Large intestine (tissue), 3 donors: ENCODE measurements at regions not wholly inside any gene's neighbourhood (a gene's known extent, or its start where the extent isn't known, plus 50 kb on each side); places are given as distances from the start of the nearest gene placed in this dataset.

Source experiments
- DNase-seq, 2 donors: peaks; one replicate each; pipeline versions ENCODE4 v3.0.0 to v3.0.0-alpha.2; 2013
- H3K27ac ChIP-seq: one replicate; pipeline ENCODE4 v1.5.1; 2013; ENCODE audit warnings: low read length
- H3K27me3 ChIP-seq: 2 replicates; pipeline ENCODE4 v1.6.1; 2013; ENCODE audit warnings: low read length; ENCODE audit not compliant: control insufficient read depth, insufficient read depth
- H3K36me3 ChIP-seq: 2 replicates; pipeline ENCODE4 v1.6.1; 2013; ENCODE audit warnings: low read length; ENCODE audit not compliant: control insufficient read depth, insufficient read depth
- H3K4me1 ChIP-seq: one replicate; pipeline ENCODE4 v1.6.1; 2013; ENCODE audit warnings: low read length; ENCODE audit not compliant: control insufficient read depth, insufficient read depth
- H3K4me3 ChIP-seq: one replicate; pipeline ENCODE4 v1.5.1; 2013; ENCODE audit warnings: low read length
- H3K9me3 ChIP-seq: one replicate; pipeline ENCODE4 v1.6.1; 2013; ENCODE audit warnings: mild to moderate bottlenecking, low read depth, low read length, moderate library complexity; ENCODE audit not compliant: control insufficient read depth
- WGBS: methylation state at CpG from one replicate; pipeline ENCODE4 v1.1.5; 2013; ENCODE audit warnings: low lambda C conversion rate; ENCODE audit not compliant: insufficient coverage; 5-methylcytosine and 5-hydroxymethylcytosine counted together

DNA sequence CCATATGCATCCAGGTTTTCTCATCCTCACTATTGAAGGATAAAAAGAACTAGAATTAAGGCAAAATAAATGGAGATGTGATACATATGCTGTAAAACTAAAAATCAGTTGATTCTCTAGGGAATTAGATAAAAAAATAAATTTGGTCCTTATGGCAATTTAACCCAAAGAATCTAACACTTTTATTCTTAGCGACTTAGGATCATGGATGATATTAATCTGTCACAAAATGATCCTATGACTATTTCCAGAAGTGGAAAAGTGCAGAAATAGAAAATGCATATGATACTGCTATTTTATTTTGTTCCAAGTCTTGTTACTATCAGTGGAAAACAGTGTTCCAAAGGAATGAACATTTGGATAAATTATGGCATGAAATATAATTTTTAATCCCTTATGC lies 746.3 kb downstream of the ROBO2 start:
- DNase-seq: no peak
- H3K36me3 ChIP-seq: no peaks in the 10 kb centered on the region
- H3K9me3 ChIP-seq: no peaks in the 10 kb centered on the region
- no peak overlapping the region for H3K4me3 ChIP-seq
- no peak overlapping the region for H3K27ac ChIP-seq
- H3K4me1 ChIP-seq: no peaks in the 10 kb centered on the region
- WGBS: 100% methylated on average over 1 of the region's 1 CpG
- no peaks in the 10 kb centered on the region for H3K27me3 ChIP-seq

DNA sequence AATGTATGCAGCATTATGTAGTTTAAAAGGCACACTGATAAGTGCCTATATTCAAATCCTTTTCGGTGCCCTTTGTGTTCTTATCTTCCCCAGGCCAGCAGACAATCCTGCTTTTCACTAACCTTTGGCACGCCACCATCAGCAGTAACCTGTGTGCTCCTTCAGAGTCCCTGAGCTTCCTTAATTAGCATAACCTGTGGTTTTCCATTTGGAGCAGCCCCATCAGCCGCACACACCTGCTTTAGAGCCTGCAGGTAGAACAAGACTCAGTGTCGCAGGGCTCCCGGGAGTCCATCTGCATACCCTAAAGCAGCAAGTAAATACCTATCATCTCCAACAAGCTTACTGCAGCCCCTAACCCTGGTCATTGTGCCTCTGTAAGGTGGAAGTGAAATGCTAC lies 755.1 kb downstream of the ROBO2 start:
- H3K36me3 ChIP-seq: no peaks in the 10 kb centered on the region
- WGBS: no CpG with 5 or more reads among the region's 5 CpGs

DNA sequence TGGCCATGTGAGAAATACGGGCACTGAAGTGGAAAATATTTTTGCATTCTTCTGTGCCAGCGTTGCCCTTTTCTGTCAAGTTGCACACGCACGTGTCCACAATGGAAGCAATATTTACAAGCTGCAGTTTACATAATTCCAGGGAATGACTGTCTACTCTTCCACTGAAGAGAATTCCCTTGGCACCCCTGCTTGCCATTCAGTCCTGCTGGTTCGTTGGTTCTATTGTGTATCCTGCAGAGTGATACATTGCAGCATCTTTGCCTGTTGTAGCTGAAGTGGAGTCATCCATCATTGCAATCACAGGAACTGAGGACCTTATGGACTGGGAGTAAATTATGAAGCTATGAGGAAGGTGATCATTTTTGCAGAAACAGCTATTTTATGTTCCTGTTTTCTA lies 759.4 kb downstream of the ROBO2 start:
- Histone ChIP-seq H3K4me1 (no peaks in the 10 kb centered on the region), H3K27me3 (no peaks in the 10 kb centered on the region), H3K4me3 (no peak overlapping the region), H3K36me3 (no peaks in the 10 kb centered on the region), H3K9me3 (no peaks in the 10 kb centered on the region), H3K27ac (no peak overlapping the region)
- no peak for DNase-seq
- WGBS: no CpG with 5 or more reads among the region's 5 CpGs

More for the DNA sequence above, 755.1 kb downstream of the ROBO2 start:
- DNase-seq: peak; percentile 10 to 39
- H3K27me3 ChIP-seq: no peaks in the 10 kb centered on the region
- H3K27ac ChIP-seq: no peak overlapping the region
- no peak overlapping the region for H3K4me3 ChIP-seq
- H3K4me1 ChIP-seq: no peaks in the 10 kb centered on the region
- H3K9me3 ChIP-seq: no peaks in the 10 kb centered on the region

DNA sequence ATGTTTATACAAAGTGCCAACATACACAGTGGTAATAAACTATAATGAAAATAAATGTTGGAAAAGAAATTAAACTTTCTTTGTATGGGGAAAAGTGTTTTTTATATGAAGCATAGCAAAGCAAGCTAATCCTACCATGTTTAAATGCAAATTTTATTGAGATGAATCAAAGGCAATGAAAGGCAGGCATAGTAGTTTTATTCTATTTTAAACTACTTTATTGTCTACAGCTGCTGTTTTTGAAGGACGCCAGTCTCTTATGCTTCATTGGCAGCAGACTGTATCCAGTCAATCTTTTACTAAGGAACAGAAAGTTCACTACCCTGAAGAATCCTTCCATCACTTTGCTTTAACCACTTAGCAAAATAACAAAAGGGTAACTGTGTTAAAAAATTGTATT lies 761.0 kb downstream of the ROBO2 start:
- no peak overlapping the region for H3K4me3 ChIP-seq
- no peak overlapping the region for H3K27ac ChIP-seq
- H3K9me3 ChIP-seq: no peaks in the 10 kb centered on the region
- H3K27me3 ChIP-seq: no peaks in the 10 kb centered on the region
- no peak for DNase-seq
- H3K36me3 ChIP-seq: no peaks in the 10 kb centered on the region
- H3K4me1 ChIP-seq: no peaks in the 10 kb centered on the region
- no CpG with 5 or more reads among the region's 1 CpG for WGBS

DNA sequence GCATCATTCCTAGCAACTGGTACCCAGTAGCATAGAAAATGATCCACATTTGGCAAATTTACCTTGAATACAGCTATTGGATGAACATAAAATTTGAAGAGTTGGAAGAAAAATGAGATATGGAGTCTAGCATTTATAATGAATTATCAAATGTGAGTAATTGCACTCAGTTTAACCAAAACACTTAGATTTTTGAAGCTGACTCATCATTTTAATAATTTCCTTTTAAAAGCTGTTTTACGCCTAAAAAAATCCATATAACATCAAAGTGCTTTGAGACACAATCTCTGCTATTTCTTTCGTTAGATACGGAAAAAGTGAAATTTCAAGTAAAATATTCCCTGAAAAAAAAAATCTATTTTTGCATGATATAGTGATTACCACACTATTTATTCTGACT lies 767.4 kb downstream of the ROBO2 start:
- H3K4me3 ChIP-seq: no peak overlapping the region
- 100% methylated on average over 2 of the region's 3 CpGs for WGBS

DNA sequence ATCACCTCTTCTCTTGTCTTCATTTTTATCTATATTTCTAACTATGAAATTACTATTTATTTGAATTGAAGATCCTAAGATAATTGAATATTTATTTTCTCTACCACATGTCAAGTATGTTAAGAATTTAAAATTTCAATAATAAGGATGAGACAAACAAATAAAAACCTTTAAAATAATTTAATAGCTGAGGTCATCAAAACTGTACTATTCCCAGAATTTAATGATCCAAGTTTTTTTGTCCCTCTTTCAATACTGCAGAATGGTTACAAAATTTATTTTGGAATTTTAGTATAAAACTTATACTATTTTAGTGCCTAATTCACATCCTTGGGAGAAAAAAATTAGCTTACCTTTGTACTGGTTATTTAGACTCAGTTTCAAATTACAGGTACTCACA lies 774.9 kb downstream of the ROBO2 start:
- Histone ChIP-seq H3K27ac (no peak overlapping the region), H3K4me1 (no peaks in the 10 kb centered on the region), H3K36me3 (no peaks in the 10 kb centered on the region), H3K4me3 (no peak overlapping the region), H3K9me3 (no peaks in the 10 kb centered on the region), H3K27me3 (no peaks in the 10 kb centered on the region)
- DNase-seq: no peak

More for the DNA sequence above, 767.4 kb downstream of the ROBO2 start:
- Histone ChIP-seq H3K27me3 (no peaks in the 10 kb centered on the region), H3K27ac (no peak overlapping the region), H3K9me3 (no peaks in the 10 kb centered on the region), H3K4me1 (no peaks in the 10 kb centered on the region), H3K36me3 (no peaks in the 10 kb centered on the region)
- no peak for DNase-seq

DNA sequence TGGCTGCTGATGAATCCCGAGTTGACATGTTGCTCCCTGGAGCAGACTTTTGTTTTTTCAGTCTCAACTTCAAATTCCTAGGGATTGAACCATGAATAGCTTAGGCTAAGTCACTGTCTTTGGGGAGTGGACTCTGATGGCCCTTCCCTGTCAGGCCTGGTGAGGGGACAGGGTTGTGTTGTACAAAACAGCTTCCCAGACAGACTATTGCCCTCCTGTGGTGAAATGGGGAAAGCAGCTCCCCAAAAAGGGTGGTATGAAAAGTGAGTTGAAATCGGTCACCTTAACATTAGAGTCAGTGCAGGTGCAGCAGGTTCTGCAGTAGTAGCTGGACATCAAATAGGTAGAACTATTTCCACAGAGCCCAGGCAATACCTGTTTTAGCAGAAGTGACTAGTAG lies 775.6 kb downstream of the ROBO2 start:
- no peak for DNase-seq
- H3K36me3 ChIP-seq: no peaks in the 10 kb centered on the region
- no peaks in the 10 kb centered on the region for H3K4me1 ChIP-seq
- H3K27me3 ChIP-seq: no peaks in the 10 kb centered on the region
- no peaks in the 10 kb centered on the region for H3K9me3 ChIP-seq
- no peak overlapping the region for H3K27ac ChIP-seq
- WGBS: no CpG with 5 or more reads among the region's 2 CpGs
- no peak overlapping the region for H3K4me3 ChIP-seq

DNA sequence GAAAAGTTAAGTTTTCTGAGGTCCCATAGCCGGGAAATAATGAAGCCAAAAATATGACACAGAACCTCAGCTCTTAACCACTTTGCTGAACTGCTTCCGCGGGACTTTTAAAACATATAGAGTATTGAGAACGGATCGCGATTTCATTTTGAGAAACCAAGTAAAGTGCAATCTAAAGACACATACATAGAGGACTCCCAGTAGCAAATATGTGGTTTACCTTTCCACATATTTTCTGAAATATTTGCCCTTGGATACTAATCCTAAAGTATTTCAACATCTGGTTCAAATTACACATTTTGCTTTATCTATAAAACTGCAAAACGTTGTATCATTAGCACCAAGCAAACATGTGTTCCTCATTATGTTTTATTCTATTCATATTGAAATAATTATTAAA lies 776.5 kb downstream of the ROBO2 start:
- Histone ChIP-seq H3K4me1 (no peaks in the 10 kb centered on the region), H3K4me3 (no peak overlapping the region), H3K27ac (no peak overlapping the region), H3K36me3 (no peaks in the 10 kb centered on the region), H3K9me3 (no peaks in the 10 kb centered on the region), H3K27me3 (no peaks in the 10 kb centered on the region)
- no peak for DNase-seq
- WGBS: 71% methylated on average over 4 of the region's 7 CpGs

DNA sequence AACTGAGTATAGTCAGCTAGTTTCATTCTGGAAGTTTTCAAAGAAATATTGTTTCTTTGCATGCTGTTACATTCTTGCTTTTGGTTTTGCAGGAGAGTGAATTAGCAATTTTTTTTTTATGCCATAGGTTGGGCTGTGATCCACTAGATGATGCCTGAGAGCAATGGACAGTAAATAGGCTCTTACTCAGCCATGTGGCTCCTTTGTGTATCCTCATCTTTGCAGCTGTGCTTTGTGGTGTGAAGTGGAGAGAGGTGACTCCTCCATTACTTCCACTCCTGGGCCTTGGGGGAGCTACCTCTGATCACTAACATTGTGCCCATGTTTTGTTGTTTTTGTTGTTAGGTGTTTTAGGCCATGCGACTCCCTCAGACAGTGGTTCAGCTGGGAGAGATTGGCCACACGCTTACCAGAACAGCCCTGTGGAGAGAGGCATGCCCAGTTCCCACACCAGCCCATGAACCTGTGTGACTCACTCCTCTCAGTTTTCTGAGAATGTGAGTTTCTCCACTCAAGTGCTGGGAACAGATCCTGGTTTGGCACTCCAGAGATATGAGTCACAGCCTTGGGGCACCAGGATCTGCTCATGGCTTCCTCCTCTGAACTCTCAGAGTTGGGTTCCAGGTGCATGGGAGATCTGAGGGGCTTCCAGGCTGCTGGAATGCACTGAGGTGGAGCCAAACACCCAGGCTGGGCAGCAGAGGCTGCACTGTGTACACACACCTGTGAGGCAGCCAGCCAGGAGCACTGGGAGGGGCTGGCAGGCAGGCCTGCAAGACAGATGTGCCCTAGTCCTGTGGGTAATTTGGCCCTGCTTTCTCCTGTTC lies 785.3 kb downstream of the ROBO2 start:
- no peaks in the 10 kb centered on the region for H3K4me1 ChIP-seq
- no peak overlapping the region for H3K4me3 ChIP-seq
- H3K36me3 ChIP-seq: no peaks in the 10 kb centered on the region
- DNase-seq: no peak
- no peaks in the 10 kb centered on the region for H3K9me3 ChIP-seq
- no peak overlapping the region for H3K27ac ChIP-seq
- no peaks in the 10 kb centered on the region for H3K27me3 ChIP-seq
- WGBS: no CpG with 5 or more reads among the region's 2 CpGs

DNA sequence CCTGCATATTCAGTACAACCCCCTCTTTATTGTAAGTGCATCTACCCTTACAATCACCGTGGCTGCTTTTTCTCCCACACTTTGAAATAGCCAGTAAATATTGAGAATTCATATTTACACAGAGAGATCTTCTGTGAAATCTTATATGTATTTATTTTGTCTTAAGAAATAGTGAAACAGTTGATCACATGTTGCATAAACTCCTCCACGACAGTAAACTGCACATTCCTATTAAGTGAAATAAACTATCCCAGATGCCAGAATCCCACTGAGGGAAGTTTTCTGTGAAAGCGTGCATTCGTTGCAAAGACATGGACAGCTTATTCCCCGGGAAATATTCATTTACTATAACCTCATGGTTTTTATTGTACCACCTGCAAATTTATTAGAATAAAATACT lies 796.0 kb downstream of the ROBO2 start:
- 43% methylated on average over 2 of the region's 5 CpGs for WGBS
- Histone ChIP-seq H3K4me3 (no peak overlapping the region), H3K9me3 (no peaks in the 10 kb centered on the region), H3K36me3 (no peaks in the 10 kb centered on the region), H3K27me3 (no peaks in the 10 kb centered on the region), H3K4me1 (no peaks in the 10 kb centered on the region), H3K27ac (no peak overlapping the region)
- DNase-seq: no peak

DNA sequence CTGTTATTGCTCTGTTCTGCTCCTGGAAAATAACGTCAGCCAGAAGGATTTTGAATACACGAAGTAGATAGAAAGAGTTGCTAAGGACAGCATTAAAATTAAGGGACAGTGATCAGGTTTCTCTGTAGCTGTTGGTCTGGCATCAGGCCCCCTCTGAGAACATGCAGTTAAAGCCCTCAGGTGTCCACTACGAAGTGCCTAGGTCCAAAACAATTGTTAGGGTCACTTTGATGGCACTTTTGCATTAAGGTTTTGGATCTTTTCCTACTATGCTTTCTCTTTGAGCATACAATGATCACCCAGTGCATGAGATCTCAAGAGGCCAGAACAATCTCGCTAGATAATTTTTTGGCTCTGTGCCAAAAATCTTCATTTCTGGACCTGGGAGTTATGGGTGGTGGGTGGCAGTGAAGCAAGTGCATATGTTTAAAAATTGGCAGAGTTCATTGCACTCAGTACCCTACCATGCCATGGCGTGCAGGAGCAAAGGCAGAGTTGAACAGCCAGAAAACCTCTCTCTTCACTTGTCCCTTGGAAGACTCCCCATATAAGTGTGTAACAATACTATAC lies 797.6 kb downstream of the ROBO2 start:
- Histone ChIP-seq H3K27me3 (no peaks in the 10 kb centered on the region), H3K4me1 (no peaks in the 10 kb centered on the region), H3K9me3 (no peaks in the 10 kb centered on the region), H3K36me3 (no peaks in the 10 kb centered on the region), H3K27ac (no peak overlapping the region), H3K4me3 (no peak overlapping the region)
- DNase-seq: no peak
- WGBS: 40% methylated on average over 1 of the region's 5 CpGs
